NCI-H2107 (cell line): ENCODE measurements at regions not wholly inside any gene's neighbourhood (a gene's known extent, or its start where the extent isn't known, plus 50 kb on each side); places are given as distances from the start of the nearest gene placed in this dataset.

Experiments
- DNase-seq: peaks from one replicate; lab custom pipeline; 2025; lab: John Stamatoyannopoulos, UW

GRCh38 chr13:112639521-112639920 is 50.3 kb upstream of the ATP11A start:
- no peak for DNase-seq

GRCh38 chr13:112638919-112639318 is 50.9 kb upstream of the ATP11A start:
- no peak for DNase-seq

- DNase-seq = peak; percentile 62
Measured at GRCh38 chr13:112638157-112638750, 50.3 kb upstream of the TUBGCP3 start.
